ENCODE measurements at regions not wholly inside any gene's neighbourhood (a gene's known extent, or its start where the extent isn't known, plus 50 kb on each side); places are given as distances from the start of the nearest gene placed in this dataset.

DNA sequence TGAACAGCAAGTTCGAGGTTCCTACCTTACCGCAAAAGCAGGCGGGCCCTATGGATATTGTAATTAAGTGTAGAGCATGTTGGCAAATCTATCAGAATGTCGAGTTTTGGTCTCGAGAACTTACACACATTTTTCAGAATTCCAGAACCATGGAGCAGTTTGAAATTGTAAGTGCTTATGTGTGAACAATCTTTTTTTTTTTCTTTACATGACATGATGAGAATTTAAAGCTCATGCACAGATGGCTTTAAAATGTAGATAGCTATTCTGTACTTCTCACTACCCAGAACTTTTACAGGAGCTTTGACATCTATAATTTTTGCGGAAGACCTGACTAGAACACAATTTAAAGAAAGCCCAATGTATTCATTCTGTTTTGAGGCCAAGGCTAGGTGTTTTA is 117.8 kb upstream of the RSPO3 start:
- intact Hi-C loops (cut with DNase I), result no loop called here
- no peak for DNase-seq (ENCODE audit: low spot score)

GRCh38 chr6:127013865-127014264 is 104.6 kb upstream of the RSPO3 start:
- intact Hi-C loops (cut with DNase I), result no loop called here
- no peak for DNase-seq (ENCODE audit: low spot score)

DNA sequence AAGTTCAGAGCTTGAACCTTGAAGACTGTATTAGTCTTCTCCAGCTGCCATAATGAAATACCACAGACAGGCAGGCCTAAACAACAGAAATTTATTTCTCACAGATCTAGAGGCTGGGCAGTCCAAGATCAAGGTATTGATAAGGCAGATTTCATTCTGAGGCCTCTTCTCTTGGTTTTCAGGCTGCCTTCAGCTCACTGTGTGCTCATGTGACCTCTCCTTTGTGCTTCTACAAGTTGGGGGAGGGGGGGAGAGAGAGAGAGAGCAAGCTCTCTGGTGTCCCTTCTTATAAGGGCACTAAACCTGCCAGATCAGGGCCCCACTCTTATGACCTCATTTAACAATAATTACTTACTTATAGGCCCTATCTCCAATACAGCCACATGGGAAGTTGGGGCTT is 102.6 kb upstream of the RSPO3 start:
- intact Hi-C loops (cut with DNase I), result no loop called here
- no peak for DNase-seq (ENCODE audit: low spot score)

- intact Hi-C loops (cut with DNase I), result no loop called here
- DNase-seq (ENCODE audit: low spot score), result no peak
Measured at GRCh38 chr6:127019828-127020227, 98.6 kb upstream of the RSPO3 start.

GRCh38 chr6:127022302-127022701 is 96.2 kb upstream of the RSPO3 start:
- intact Hi-C loops (cut with DNase I), result no loop called here
- DNase-seq (ENCODE audit: low spot score), result no peak

GRCh38 chr6:127023001-127023778 is 95.3 kb upstream of the RSPO3 start:
- intact Hi-C loops (cut with DNase I), result no loop called here
- no peak for DNase-seq (ENCODE audit: low spot score)

GRCh38 chr6:127026247-127026646 is 92.2 kb upstream of the RSPO3 start:
- intact Hi-C loops (cut with DNase I), result no loop called here
- DNase-seq (ENCODE audit: low spot score), result no peak

DNA sequence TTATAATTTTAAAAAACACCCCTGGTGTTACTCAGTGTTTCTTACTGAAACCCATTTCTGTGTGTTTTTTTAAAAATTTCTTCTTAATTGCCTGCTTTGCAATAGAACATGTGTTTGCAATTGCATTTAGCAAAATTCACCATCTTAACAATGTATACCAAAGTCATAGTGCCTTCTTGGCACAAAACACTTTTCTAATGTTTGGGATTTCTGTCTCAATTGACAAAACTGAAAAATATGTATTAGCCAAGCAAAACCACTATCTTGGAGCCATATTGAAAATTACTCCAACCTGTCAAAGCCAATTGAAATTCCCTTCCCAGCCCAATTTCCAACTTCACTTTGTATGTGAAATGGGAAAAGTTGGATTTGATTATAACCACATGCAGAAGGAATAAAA is 88.4 kb upstream of the RSPO3 start:
- intact Hi-C loops (cut with DNase I), result no loop called here
- DNase-seq (ENCODE audit: low spot score), result no peak

GRCh38 chr6:127030836-127031235 is 87.6 kb upstream of the RSPO3 start:
- intact Hi-C loops (cut with DNase I), result no loop called here
- no peak for DNase-seq (ENCODE audit: low spot score)

DNA sequence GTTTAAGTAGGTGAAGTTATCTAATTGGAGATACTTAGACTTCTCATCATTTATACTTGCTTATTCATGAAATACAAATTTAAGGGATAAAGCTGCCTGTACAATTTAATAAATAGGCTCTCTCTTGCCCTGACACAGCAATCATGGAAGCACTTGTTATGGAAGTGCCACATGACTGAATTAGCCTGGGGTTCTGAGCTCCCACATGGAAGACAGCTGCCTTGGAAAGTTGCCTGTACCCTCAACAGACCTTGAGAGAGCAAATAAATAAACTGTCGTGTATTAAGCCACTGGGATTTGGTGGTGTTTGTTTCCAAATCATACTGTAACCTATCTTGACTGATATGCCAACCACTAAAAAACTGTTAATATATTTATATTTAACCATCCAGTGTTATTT is 87.0 kb upstream of the RSPO3 start:
- no peak for DNase-seq (ENCODE audit: low spot score)
- intact Hi-C loops (cut with DNase I), result no loop called here

DNA sequence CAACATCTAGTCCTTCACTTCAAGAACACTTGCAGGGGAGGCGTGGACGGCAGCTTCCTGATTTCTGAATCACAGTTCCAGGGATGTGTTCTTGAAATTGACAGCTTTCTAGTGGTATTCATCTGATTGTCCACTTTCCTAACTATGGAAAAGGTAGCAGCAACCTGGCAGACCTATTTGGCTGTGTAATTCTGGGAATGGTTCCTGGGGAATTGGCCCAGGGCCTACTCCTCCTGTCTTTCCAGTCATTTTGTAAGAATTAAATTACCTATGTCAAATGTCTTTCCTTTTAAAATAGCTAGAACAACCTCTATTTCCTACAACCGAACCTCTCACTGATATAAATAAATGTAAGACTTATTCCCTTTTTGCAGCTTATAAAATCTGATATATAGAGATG is 85.5 kb upstream of the RSPO3 start:
- no peak for DNase-seq (ENCODE audit: low spot score)
- intact Hi-C loops (cut with DNase I), result no loop called here

DNA sequence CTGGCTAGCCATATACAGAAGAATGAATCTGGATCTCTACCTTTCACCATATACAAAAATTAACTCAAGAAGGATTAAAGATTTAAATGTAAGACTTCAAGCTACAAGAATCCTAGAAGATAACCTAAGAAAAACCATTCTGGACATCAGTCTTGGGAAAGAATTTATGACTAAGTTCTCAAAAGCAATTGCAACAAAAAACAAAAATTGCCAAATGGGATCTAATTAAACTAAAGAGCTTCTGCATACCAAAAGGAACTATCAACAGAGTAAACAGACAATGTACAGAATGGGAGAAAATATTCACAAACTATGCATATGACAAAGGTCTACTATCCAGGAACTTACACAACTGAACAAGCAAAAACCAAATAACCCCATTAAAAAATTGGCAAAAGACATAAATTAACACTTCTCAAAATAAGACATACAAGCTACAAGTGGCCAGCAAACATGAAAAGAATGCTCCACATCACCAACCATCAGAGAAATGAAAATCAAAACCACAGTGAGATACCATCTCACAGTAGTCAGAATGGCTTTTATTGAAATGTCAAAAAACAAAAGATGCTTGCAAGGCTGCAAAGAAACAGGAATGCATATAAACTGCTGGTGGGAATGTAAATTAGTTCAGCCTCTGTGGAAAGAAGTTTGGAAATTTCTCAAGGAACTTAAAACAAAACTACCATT is 66.8 kb upstream of the RSPO3 start:
- DNase-seq (ENCODE audit: low spot score), result no peak
- intact Hi-C loops (cut with DNase I), result no loop called here

- intact Hi-C loops (cut with DNase I), result no loop called here
- DNase-seq (ENCODE audit: low spot score), result no peak
Measured at GRCh38 chr6:127053032-127053874, 65.2 kb upstream of the RSPO3 start.

DNA sequence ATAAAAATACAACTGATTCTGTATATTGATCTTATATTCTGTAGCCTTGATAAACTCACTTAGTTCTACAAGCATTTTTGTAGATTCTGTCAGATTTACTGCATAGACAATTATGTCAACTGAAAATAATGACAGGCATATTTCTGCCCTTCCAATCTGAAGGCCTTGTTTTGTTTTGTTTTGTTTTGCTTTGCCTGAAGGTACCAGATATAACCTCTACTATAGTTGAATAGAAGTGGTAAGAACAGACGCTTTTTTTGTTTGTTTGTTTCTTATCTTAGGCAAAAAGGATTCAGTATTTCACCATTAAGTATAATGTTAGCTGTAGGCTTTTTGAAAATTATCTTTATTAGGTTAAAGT is 64.6 kb upstream of the RSPO3 start:
- intact Hi-C loops (cut with DNase I), result no loop called here
- DNase-seq (ENCODE audit: low spot score), result no peak

DNA sequence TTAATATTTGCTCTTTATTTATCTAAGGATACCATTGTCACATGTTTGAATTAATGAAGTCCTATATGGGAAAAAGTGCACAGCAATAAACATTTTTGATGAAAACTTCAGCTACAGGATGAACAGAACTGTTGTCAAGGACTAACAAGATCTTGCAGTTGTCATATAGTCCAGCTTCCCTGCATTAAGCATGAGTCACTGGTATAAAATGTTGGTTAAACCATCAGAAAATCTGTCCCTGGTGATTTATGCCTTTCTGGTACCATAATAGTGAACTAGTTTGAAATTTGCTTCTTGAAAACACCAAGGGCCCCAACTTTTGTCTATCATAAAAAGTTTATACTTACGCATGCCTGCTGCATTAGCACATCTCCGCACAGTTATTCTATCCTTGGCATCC is 60.4 kb upstream of the RSPO3 start:
- DNase-seq (ENCODE audit: low spot score), result no peak
- intact Hi-C loops (cut with DNase I), result no loop called here

DNA sequence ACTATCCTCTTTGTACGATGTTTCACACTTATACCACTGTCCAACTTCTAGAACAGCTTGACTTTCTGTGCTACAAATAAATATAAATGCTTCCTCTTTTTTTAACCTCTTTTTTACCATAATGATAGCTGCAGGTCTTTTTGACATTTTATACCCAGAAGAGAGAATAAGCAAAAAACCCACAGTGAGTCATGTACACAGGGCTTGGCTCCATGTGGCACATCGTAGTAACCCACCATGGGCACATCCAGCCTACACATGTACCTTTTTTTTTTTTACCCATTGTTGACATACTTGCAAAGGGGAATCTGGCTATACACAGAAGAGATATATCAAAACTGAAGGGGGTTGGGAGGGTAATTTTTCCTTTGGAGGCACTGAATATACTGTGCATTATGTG is 59.5 kb upstream of the RSPO3 start:
- intact Hi-C loops (cut with DNase I), result no loop called here
- DNase-seq (ENCODE audit: low spot score), result no peak

Small RNA genes lying in the stretch of these regions (microRNA-seq; reads per million reads assigned to microRNA genes)
- 0.97 to 1.3 reads per million in 2 donors for gene MIR588 (ENCODE audit: borderline microRNAs expressed in 2 of 2)

Measured in posterior vena cava (tissue), 2 donors.